ENCODE measurements at regions not wholly inside any gene's neighbourhood (a gene's known extent, or its start where the extent isn't known, plus 50 kb on each side); places are given as distances from the start of the nearest gene placed in this dataset.

GRCh38 chr2:153143540-153143939, 335.0 kb downstream of the RPRM start:
- TF ChIP-seq EZH2 (IDR thresholded peaks at IDR 0.05; ENCODE audit: low read depth, unreplicated experiment) (no peak), POLR2AphosphoS5 (IDR thresholded peaks at IDR 0.05; ENCODE audit: low read depth) (no peak), CREB1 (CRISPR knock-in tag; IDR thresholded peaks at IDR 0.05; ENCODE audit: low read depth) (no peak), EZH2phosphoT487 (IDR thresholded peaks at IDR 0.05; ENCODE audit: unreplicated experiment) (no peak)
- TF ChIP-seq, protein P1, sequence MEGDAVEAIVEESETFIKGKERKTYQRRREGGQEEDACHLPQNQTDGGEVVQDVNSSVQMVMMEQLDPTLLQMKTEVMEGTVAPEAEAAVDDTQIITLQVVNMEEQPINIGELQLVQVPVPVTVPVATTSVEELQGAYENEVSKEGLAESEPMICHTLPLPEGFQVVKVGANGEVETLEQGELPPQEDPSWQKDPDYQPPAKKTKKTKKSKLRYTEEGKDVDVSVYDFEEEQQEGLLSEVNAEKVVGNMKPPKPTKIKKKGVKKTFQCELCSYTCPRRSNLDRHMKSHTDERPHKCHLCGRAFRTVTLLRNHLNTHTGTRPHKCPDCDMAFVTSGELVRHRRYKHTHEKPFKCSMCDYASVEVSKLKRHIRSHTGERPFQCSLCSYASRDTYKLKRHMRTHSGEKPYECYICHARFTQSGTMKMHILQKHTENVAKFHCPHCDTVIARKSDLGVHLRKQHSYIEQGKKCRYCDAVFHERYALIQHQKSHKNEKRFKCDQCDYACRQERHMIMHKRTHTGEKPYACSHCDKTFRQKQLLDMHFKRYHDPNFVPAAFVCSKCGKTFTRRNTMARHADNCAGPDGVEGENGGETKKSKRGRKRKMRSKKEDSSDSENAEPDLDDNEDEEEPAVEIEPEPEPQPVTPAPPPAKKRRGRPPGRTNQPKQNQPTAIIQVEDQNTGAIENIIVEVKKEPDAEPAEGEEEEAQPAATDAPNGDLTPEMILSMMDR (conservative IDR thresholded peaks at IDR 0.05; ENCODE audit: low read depth in 2 of 2), result no peak
- TF ChIP-seq, protein P2, sequence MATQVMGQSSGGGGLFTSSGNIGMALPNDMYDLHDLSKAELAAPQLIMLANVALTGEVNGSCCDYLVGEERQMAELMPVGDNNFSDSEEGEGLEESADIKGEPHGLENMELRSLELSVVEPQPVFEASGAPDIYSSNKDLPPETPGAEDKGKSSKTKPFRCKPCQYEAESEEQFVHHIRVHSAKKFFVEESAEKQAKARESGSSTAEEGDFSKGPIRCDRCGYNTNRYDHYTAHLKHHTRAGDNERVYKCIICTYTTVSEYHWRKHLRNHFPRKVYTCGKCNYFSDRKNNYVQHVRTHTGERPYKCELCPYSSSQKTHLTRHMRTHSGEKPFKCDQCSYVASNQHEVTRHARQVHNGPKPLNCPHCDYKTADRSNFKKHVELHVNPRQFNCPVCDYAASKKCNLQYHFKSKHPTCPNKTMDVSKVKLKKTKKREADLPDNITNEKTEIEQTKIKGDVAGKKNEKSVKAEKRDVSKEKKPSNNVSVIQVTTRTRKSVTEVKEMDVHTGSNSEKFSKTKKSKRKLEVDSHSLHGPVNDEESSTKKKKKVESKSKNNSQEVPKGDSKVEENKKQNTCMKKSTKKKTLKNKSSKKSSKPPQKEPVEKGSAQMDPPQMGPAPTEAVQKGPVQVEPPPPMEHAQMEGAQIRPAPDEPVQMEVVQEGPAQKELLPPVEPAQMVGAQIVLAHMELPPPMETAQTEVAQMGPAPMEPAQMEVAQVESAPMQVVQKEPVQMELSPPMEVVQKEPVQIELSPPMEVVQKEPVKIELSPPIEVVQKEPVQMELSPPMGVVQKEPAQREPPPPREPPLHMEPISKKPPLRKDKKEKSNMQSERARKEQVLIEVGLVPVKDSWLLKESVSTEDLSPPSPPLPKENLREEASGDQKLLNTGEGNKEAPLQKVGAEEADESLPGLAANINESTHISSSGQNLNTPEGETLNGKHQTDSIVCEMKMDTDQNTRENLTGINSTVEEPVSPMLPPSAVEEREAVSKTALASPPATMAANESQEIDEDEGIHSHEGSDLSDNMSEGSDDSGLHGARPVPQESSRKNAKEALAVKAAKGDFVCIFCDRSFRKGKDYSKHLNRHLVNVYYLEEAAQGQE (IDR thresholded peaks at IDR 0.05; ENCODE audit: unreplicated experiment), result no peak

All from GM23338 (cell line).